ENCODE measurements at regions not wholly inside any gene's neighbourhood (a gene's known extent, or its start where the extent isn't known, plus 50 kb on each side); places are given as distances from the start of the nearest gene placed in this dataset.

DNA sequence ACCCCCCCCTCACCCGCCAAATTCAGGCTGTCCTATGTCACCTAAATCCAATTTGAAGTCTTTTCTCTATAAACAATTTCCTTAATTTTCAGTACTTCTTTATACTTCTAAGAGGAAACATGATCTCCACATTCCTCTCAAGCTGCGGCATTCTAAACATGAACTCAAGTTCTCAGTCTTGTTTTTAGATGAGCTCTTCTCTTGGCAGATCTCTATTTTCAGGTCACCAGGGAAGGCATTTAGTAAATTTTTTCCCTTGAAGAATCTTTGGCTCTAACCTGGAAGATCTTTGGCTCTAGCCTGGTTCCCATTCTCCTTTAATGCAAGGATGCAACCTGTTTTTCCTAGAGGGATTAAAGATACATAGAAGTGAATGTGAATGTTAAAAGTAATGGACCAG, 193.4 kb downstream of the ATG4C start:
- no peak overlapping the region for H2AFZ ChIP-seq (ENCODE audit: low read length)
- no peak for DNase-seq
- H3K36me3 ChIP-seq (replicated peaks; ENCODE audit: insufficient read depth, low read length): no peaks in the 10 kb centered on the region
- no peaks in the 10 kb centered on the region for H3K27me3 ChIP-seq (replicated peaks; ENCODE audit: insufficient read depth, low read length)
- H3K79me2 ChIP-seq (ENCODE audit: low read length): no peaks in the 10 kb centered on the region
- H3K4me3 ChIP-seq (ENCODE audit: low read length): no peak overlapping the region
- TF ChIP-seq EZH2phosphoT487 (IDR thresholded peaks at IDR 0.05; ENCODE audit: low read length) (no peak), EZH2 (optimal IDR thresholded peaks at IDR 0.05; ENCODE audit: low read depth, low read length) (no peak)
- TF ChIP-seq, protein P1, sequence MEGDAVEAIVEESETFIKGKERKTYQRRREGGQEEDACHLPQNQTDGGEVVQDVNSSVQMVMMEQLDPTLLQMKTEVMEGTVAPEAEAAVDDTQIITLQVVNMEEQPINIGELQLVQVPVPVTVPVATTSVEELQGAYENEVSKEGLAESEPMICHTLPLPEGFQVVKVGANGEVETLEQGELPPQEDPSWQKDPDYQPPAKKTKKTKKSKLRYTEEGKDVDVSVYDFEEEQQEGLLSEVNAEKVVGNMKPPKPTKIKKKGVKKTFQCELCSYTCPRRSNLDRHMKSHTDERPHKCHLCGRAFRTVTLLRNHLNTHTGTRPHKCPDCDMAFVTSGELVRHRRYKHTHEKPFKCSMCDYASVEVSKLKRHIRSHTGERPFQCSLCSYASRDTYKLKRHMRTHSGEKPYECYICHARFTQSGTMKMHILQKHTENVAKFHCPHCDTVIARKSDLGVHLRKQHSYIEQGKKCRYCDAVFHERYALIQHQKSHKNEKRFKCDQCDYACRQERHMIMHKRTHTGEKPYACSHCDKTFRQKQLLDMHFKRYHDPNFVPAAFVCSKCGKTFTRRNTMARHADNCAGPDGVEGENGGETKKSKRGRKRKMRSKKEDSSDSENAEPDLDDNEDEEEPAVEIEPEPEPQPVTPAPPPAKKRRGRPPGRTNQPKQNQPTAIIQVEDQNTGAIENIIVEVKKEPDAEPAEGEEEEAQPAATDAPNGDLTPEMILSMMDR (IDR thresholded peaks at IDR 0.05; ENCODE audit: low read length): no peak
- H3F3A ChIP-seq (ENCODE audit: insufficient read depth, low read length): no peaks in the 10 kb centered on the region
- no peak overlapping the region for H3K9ac ChIP-seq (ENCODE audit: low read length)
- no peak overlapping the region for H3K4me2 ChIP-seq (ENCODE audit: low read depth, low read length)
- H3K27ac ChIP-seq (ENCODE audit: low read length): no peak overlapping the region
- H3K9me3 ChIP-seq (replicated peaks; ENCODE audit: insufficient read depth, low read length): no peaks in the 10 kb centered on the region
- no peaks in the 10 kb centered on the region for H3K4me1 ChIP-seq (ENCODE audit: low read length)
- H4K20me1 ChIP-seq (ENCODE audit: insufficient read depth, low read length): no peaks in the 10 kb centered on the region
- H3K9me2 ChIP-seq (replicated peaks; ENCODE audit: insufficient read depth, low read length): no peaks in the 10 kb centered on the region

DNA sequence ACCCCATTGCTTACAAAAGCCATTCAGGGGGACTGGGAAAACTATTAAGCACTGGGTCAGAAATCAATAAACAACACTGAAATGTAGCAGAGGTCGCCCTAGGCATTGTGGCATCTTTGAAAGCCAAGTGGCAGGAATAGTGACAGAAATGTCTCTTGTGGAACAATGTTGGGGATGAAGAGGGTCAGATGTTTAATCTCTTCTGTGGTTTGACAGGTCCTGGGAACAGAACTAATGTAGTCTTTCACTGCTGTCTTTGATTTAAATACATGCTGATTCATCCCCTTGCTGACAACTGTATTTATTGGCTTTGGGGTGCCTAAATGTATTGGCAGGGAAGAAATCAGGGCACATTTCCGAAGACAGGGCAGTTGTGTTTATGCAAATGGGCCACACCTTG, 194.8 kb downstream of the ATG4C start:
- H3K27me3 ChIP-seq (replicated peaks; ENCODE audit: insufficient read depth, low read length): no peaks in the 10 kb centered on the region
- TF ChIP-seq, protein P1 (IDR thresholded peaks at IDR 0.05; ENCODE audit: low read length): no peak
- TF ChIP-seq EZH2phosphoT487 (IDR thresholded peaks at IDR 0.05; ENCODE audit: low read length): no peak
- TF ChIP-seq EZH2 (optimal IDR thresholded peaks at IDR 0.05; ENCODE audit: low read depth, low read length): no peak
- H3K27ac ChIP-seq (ENCODE audit: low read length): no peak overlapping the region
- no peaks in the 10 kb centered on the region for H3K9me3 ChIP-seq (replicated peaks; ENCODE audit: insufficient read depth, low read length)
- H3K79me2 ChIP-seq (ENCODE audit: low read length): no peaks in the 10 kb centered on the region
- no peak overlapping the region for H3K4me3 ChIP-seq (ENCODE audit: low read length)
- no peaks in the 10 kb centered on the region for H3F3A ChIP-seq (ENCODE audit: insufficient read depth, low read length)
- no peaks in the 10 kb centered on the region for H3K36me3 ChIP-seq (replicated peaks; ENCODE audit: insufficient read depth, low read length)
- no peak overlapping the region for H2AFZ ChIP-seq (ENCODE audit: low read length)
- no peak overlapping the region for H3K4me2 ChIP-seq (ENCODE audit: low read depth, low read length)
- no peaks in the 10 kb centered on the region for H3K9me2 ChIP-seq (replicated peaks; ENCODE audit: insufficient read depth, low read length)
- H3K4me1 ChIP-seq (ENCODE audit: low read length): no peaks in the 10 kb centered on the region
- no peaks in the 10 kb centered on the region for H4K20me1 ChIP-seq (ENCODE audit: insufficient read depth, low read length)
- no peak overlapping the region for H3K9ac ChIP-seq (ENCODE audit: low read length)
- DNase-seq: no peak

DNA sequence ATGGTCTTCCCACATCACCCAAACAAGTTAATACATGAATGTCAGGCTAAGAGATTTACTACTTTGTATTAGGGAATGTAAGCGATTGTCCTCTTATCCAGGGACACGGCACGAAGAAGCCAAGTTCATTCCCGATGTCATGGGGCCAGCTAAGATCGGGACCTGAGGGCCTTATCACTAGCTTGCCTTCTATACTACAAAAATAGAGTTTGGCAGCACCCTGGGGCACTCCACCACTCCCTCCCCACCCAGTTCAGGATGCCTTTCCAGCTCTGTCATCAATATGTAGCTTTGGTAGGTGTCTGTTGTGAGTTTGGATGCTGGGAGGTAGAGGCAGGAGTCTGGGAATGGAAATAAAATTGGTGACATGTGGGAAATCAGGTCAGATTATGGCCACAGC, 197.5 kb downstream of the ATG4C start:
- no peak for DNase-seq
- H4K20me1 ChIP-seq (ENCODE audit: insufficient read depth, low read length): no peaks in the 10 kb centered on the region
- H3K27me3 ChIP-seq (replicated peaks; ENCODE audit: insufficient read depth, low read length): no peaks in the 10 kb centered on the region
- no peaks in the 10 kb centered on the region for H3K9me2 ChIP-seq (replicated peaks; ENCODE audit: insufficient read depth, low read length)
- H3K4me2 ChIP-seq (ENCODE audit: low read depth, low read length): no peak overlapping the region
- no peaks in the 10 kb centered on the region for H3K4me1 ChIP-seq (ENCODE audit: low read length)
- no peak overlapping the region for H3K27ac ChIP-seq (ENCODE audit: low read length)
- no peaks in the 10 kb centered on the region for H3K36me3 ChIP-seq (replicated peaks; ENCODE audit: insufficient read depth, low read length)
- H3F3A ChIP-seq (ENCODE audit: insufficient read depth, low read length): no peaks in the 10 kb centered on the region
- H2AFZ ChIP-seq (ENCODE audit: low read length): no peak overlapping the region
- no peaks in the 10 kb centered on the region for H3K79me2 ChIP-seq (ENCODE audit: low read length)
- H3K4me3 ChIP-seq (ENCODE audit: low read length): no peak overlapping the region
- H3K9ac ChIP-seq (ENCODE audit: low read length): no peak overlapping the region
- TF ChIP-seq EZH2 (optimal IDR thresholded peaks at IDR 0.05; ENCODE audit: low read depth, low read length): no peak
- TF ChIP-seq, protein P1 (IDR thresholded peaks at IDR 0.05; ENCODE audit: low read length): no peak
- TF ChIP-seq EZH2phosphoT487 (IDR thresholded peaks at IDR 0.05; ENCODE audit: low read length): no peak
- no peaks in the 10 kb centered on the region for H3K9me3 ChIP-seq (replicated peaks; ENCODE audit: insufficient read depth, low read length)
